ENCODE measurements at regions not wholly inside any gene's neighbourhood (a gene's known extent, or its start where the extent isn't known, plus 50 kb on each side); places are given as distances from the start of the nearest gene placed in this dataset.

DNA sequence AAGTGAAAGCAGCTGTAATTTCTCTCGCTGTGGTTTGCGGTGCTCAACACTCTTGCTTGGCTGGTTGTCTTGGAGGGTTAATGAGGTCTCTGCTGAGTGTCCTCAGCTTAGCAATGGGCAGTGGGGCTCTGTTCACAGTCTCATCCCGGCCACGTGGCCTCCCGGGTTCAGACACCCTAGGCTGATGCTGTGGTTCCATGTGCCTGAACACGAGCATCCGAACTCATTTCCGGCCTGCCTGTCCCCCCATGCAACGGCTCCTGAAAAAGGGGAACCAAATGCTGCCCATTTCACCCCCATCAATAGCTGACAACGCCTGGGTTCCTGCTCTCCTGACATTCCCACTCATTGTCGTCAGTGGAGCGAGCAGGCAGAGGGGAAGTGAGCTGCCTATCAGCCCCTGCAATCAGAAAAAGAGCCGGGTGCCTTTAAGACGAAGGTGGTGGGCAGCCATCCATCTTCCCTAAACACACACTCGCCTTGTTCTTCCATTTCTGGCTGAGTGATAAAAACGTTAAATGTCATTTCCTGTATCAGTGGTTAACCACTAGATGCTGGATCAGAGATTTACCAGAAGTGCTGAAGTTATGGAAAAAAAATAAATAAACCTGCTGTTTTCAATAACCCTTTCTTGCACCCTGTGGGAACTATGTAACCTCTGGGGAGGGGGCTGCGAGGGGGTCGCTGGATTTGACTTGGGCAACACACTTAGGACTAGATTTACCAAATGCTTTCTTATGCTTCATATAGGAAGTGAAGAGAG, 60.3 kb upstream of the BCL2L14 start (continued):
- TF ChIP-seq ZNF687 (IDR thresholded peaks at IDR 0.05), result peak; percentile 93
- peak; percentile 82; the same call in 1 of the 2 replicates for TF ChIP-seq CREM (IDR thresholded peaks at IDR 0.05; ENCODE audit: low read depth)
- peak; percentile 62; the same call in 1 of the 2 replicates for TF ChIP-seq YY1 (IDR thresholded peaks at IDR 0.05; ENCODE audit: low read depth, low read length)
- TF ChIP-seq NR2C2 (IDR thresholded peaks at IDR 0.05; ENCODE audit: borderline replicate concordance, control insufficient read depth, insufficient read length, low read depth), result no peak
- TF ChIP-seq RB1 (IDR thresholded peaks at IDR 0.05; ENCODE audit: borderline replicate concordance), result no peak
- TF ChIP-seq TCF3 (IDR thresholded peaks at IDR 0.05; ENCODE audit: borderline replicate concordance, insufficient read depth, low read depth, low read length), result peak; percentile 81; the same call in 1 of the 2 replicates
- TF ChIP-seq HDGF (IDR thresholded peaks at IDR 0.05), result no peak
- TF ChIP-seq POLR2AphosphoS5 (IDR thresholded peaks at IDR 0.05; ENCODE audit: low read length), result peak; percentile 71; the same call in 1 of the 2 replicates
- TF ChIP-seq, protein P1, sequence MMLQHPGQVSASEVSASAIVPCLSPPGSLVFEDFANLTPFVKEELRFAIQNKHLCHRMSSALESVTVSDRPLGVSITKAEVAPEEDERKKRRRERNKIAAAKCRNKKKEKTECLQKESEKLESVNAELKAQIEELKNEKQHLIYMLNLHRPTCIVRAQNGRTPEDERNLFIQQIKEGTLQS (IDR thresholded peaks at IDR 0.05; ENCODE audit: borderline replicate concordance, extremely low read depth, low read depth, low read length), result no peak
- TF ChIP-seq ZBTB40 (IDR thresholded peaks at IDR 0.05; ENCODE audit: borderline replicate concordance), result no peak
- peak; percentile 85; a peak in 3 of 4 replicates for TF ChIP-seq BHLHE40 (IDR thresholded peaks at IDR 0.05; ENCODE audit: borderline replicate concordance in 1 of 2, low read depth in 2 of 2, low read length in 1 of 2)
- TF ChIP-seq SMARCA5 (IDR thresholded peaks at IDR 0.05), result peak; percentile 59
- TF ChIP-seq GABPA (IDR thresholded peaks at IDR 0.05; ENCODE audit: low read depth), result no peak
- TF ChIP-seq SP1 (IDR thresholded peaks at IDR 0.05; ENCODE audit: low read depth, low read length), result peak; percentile 76
- no peak for TF ChIP-seq IRF3 (IDR thresholded peaks at IDR 0.05)
- peak; percentile 61; the same call in 1 of the 2 replicates for TF ChIP-seq ZBED1 (IDR thresholded peaks at IDR 0.05; ENCODE audit: borderline replicate concordance)
- no peak for TF ChIP-seq NR2C1 (IDR thresholded peaks at IDR 0.05)
- TF ChIP-seq NR2F1 (conservative IDR thresholded peaks at IDR 0.05), result peak; percentile 88
- TF ChIP-seq KLF5 (IDR thresholded peaks at IDR 0.05; ENCODE audit: partially characterized antibody), result no peak
- 0 out of 2 replicates have a peak, but pooled peaks have one; percentile 22 for TF ChIP-seq STAT3 (IDR thresholded peaks at IDR 0.05; ENCODE audit: low read depth, low read length)
- no peak for TF ChIP-seq SIN3A (IDR thresholded peaks at IDR 0.05; ENCODE audit: low read depth, low read length)
- TF ChIP-seq NFIC (IDR thresholded peaks at IDR 0.05; ENCODE audit: low read depth, low read length), result peak; percentile 91

Measured in GM12878 (cell line).